Activated CD4-positive, alpha-beta T cell treated with anti-CD3 and anti-CD28 coated beads, Interleukin-2, amount 50 U/mL, for 24 hours (primary cell): ENCODE measurements at regions not wholly inside any gene's neighbourhood (a gene's known extent, or its start where the extent isn't known, plus 50 kb on each side); places are given as distances from the start of the nearest gene placed in this dataset.
"Not testable (repeated sequence)": the region's sequence is repeated elsewhere in the genome, so short reads cannot be mapped to it uniquely, and the experiment has no call there.

Experiments
- DNase-seq, 2 donors: peaks; one replicate each; pipeline ENCODE4 v3.0.0-alpha.2; 2020; ENCODE audit warnings: low read depth in 1 of 2, low spot score in 1 of 2

- no peak for DNase-seq
Observed at GRCh38 chr16:65822148-65822547, 544.3 kb upstream of the CDH5 start.

- DNase-seq: no peak
Observed at GRCh38 chr16:65819136-65819898, 547.2 kb upstream of the CDH5 start.

- no peak for DNase-seq
Observed at GRCh38 chr16:65817799-65818198, 548.7 kb upstream of the CDH5 start.

GRCh38 chr16:65817066-65817465 is 549.4 kb upstream of the CDH5 start:
- no peak for DNase-seq

- DNase-seq: no peak
Observed at GRCh38 chr16:65816556-65816955, 549.9 kb upstream of the CDH5 start.

- no peak for DNase-seq
Observed at GRCh38 chr16:65815707-65816106, 550.8 kb upstream of the CDH5 start.

- DNase-seq: not testable (repeated sequence)
Observed at GRCh38 chr16:65813879-65814278, 552.6 kb upstream of the CDH5 start.

GRCh38 chr16:65809627-65810026 is 556.9 kb upstream of the CDH5 start:
- no peak for DNase-seq

GRCh38 chr16:65808790-65809189 is 557.7 kb upstream of the CDH5 start:
- DNase-seq: no peak

GRCh38 chr16:65807858-65808257 is 558.6 kb upstream of the CDH5 start:
- DNase-seq: no peak

- DNase-seq: not testable (repeated sequence)
Observed at GRCh38 chr16:65805704-65806103, 560.8 kb upstream of the CDH5 start.

GRCh38 chr16:65796481-65796880 is 570.0 kb upstream of the CDH5 start:
- no peak for DNase-seq

GRCh38 chr16:65794973-65795372 is 571.5 kb upstream of the CDH5 start:
- DNase-seq: no peak

GRCh38 chr16:65793781-65794180 is 572.7 kb upstream of the CDH5 start:
- DNase-seq: no peak

GRCh38 chr16:65790768-65791167 is 575.7 kb upstream of the CDH5 start:
- DNase-seq: no peak

- DNase-seq: no peak
Observed at GRCh38 chr16:65789161-65789945, 577.1 kb upstream of the CDH5 start.

- DNase-seq: no peak
Observed at GRCh38 chr16:65788434-65789140, 577.9 kb upstream of the CDH5 start.

- DNase-seq: no peak
Observed at GRCh38 chr16:65787921-65788320, 578.6 kb upstream of the CDH5 start.

GRCh38 chr16:65786916-65787315 is 579.6 kb upstream of the CDH5 start:
- no peak for DNase-seq

GRCh38 chr16:65783709-65784474 is 582.6 kb upstream of the CDH5 start:
- DNase-seq: no peak
